AG04450 (cell line): ENCODE measurements at regions not wholly inside any gene's neighbourhood (a gene's known extent, or its start where the extent isn't known, plus 50 kb on each side); places are given as distances from the start of the nearest gene placed in this dataset.

Experiments used
- CTCF ChIA-PET: fragments of 300-600, 350-600 bp; formaldehyde crosslinking; extraction: SDS; loops from one replicate; lab custom pipeline; 2022; ENCODE audit warnings: antibody characterized with exemption, inconsistent platforms; lab: Charles Lee
- POLR2A ChIA-PET: fragments of 350-600 bp; formaldehyde crosslinking; extraction: SDS; loops from one replicate; lab custom pipeline; 2021; ENCODE audit warnings: antibody characterized with exemption, inconsistent platforms; lab: Yijun Ruan, JAX
- DNase-seq: peaks from one replicate; pipeline ENCODE4 v3.0.0-alpha.2; 2011; ENCODE audit warnings: low read depth, low spot score
- H3K27ac ChIP-seq: one replicate; pipeline ENCODE4 v1.5.1; 2012; ENCODE audit warnings: low read depth, low read length, control low read depth
- H3K27me3 ChIP-seq: one replicate; pipeline ENCODE4 v1.6.0; 2012; ENCODE audit warnings: low read length; ENCODE audit not compliant: control insufficient read depth, insufficient read depth
- H3K4me3 ChIP-seq: 2 replicates; pipeline ENCODE4 v1.5.1; 2011; ENCODE audit warnings: mild to moderate bottlenecking, low read depth, low read length, control low read depth
- H3K9me3 ChIP-seq: 2 replicates; pipeline ENCODE4 v1.5.1; 2012; ENCODE audit warnings: low read length; ENCODE audit not compliant: control insufficient read depth, insufficient read depth
- TF ChIP-seq, protein P1 (sequence below): IDR thresholded peaks from 2 replicates; pipeline ENCODE4 v1.5.1; 2011; ENCODE audit warnings: low read depth, low read length, control low read depth, inconsistent platforms

DNA sequence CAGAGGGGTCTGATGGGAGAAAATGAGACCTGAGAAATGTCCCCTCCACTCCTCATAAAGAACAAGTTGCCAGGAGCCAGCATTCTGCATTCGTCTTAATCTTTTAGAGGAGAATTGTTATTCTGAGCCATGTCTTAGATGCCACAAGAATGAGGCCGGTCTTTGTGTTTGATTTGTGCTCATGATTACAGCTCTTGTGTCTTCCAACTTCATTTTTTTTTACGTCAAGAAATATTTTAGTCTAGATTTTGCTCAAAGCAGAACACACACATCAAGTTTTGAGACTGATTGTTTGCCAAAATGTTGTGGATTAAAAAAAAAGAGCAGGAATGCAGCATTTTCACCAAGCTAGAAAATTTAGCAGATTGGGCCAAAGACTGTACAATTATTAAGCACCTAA lies 130.6 kb upstream of the PITX2 start:
- CTCF ChIA-PET, result no interaction called here
- POLR2A ChIA-PET, result no interaction called here
- Histone ChIP-seq H3K27ac (no peak overlapping the region), H3K9me3 (no peaks in the 10 kb centered on the region), H3K27me3 (no peaks in the 10 kb centered on the region), H3K4me3 (no peak overlapping the region)
- TF ChIP-seq, protein P1, sequence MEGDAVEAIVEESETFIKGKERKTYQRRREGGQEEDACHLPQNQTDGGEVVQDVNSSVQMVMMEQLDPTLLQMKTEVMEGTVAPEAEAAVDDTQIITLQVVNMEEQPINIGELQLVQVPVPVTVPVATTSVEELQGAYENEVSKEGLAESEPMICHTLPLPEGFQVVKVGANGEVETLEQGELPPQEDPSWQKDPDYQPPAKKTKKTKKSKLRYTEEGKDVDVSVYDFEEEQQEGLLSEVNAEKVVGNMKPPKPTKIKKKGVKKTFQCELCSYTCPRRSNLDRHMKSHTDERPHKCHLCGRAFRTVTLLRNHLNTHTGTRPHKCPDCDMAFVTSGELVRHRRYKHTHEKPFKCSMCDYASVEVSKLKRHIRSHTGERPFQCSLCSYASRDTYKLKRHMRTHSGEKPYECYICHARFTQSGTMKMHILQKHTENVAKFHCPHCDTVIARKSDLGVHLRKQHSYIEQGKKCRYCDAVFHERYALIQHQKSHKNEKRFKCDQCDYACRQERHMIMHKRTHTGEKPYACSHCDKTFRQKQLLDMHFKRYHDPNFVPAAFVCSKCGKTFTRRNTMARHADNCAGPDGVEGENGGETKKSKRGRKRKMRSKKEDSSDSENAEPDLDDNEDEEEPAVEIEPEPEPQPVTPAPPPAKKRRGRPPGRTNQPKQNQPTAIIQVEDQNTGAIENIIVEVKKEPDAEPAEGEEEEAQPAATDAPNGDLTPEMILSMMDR, result no peak
- no peak for DNase-seq

DNA sequence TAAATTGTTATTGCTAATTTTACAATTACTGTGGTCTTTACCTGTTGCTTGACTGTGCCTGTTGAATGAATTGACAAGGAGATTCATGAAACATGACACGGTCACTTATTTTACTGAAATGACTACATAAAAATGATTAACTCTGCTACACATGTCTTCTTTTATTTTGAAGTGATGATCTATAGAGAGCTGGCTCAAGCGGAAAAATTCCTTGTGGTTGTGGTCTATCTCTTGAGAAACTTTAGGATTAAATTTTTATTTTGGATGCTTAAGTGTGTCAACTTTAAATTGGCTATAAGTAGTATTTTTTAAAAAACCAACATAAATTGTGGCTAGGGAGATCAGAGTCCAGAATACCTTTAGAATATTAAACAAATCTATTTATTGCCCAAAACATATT lies 131.8 kb upstream of the PITX2 start:
- ChIA-PET POLR2A (no interaction called here), CTCF (no interaction called here)
- H3K4me3 ChIP-seq, result no peak overlapping the region
- H3K9me3 ChIP-seq, result no peaks in the 10 kb centered on the region
- H3K27me3 ChIP-seq, result no peaks in the 10 kb centered on the region
- TF ChIP-seq, protein P1, result no peak
- H3K27ac ChIP-seq, result no peak overlapping the region
- DNase-seq, result no peak

DNA sequence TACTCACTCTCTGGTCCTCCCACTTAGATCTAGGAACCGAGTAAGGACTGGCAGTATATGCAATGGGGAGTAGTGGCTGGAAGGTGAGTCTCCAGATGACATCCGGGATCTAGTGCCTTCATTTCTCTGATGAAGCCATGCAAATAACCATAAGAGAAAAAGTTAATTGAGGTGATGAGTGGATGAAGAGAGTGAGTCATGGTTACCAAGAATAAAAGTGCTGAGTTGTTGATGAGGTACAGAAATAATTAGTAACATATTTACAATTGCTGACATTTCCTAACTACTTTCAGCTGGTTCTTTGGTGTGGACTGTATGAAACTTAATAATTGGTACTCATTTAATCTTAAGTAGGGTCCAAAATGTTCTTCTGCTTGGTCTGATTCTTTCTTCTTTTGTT lies 146.7 kb upstream of the PITX2 start:
- ChIA-PET CTCF (interaction anchor here (0.6 kb wide), 1 partner anchor 9 kb away, joined by 3 read pairs; no protein-coding TSS in a partner anchor), POLR2A (no interaction called here)
- Histone ChIP-seq H3K27ac (no peak overlapping the region), H3K9me3 (no peaks in the 10 kb centered on the region), H3K4me3 (no peak overlapping the region), H3K27me3 (no peaks in the 10 kb centered on the region)
- TF ChIP-seq, protein P1, result no peak
- no peak for DNase-seq

DNA sequence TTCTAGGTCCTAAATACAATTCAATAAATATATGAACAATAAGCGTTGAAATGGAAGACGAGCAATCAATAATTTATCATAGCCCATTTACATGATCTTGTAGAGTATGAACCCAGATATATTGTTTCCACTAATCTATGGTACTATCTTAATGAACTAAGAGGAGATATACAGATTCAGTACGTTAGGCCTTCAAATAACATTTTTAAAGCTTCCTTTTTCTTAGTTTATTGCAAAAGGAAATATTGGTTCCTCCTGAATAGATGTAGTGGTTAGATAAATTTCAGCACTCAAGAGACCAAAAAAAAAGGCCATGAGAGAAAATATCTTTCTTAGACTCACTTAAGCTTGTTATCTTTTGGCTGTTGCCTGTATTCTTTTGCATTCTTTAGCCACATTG lies 147.5 kb upstream of the PITX2 start:
- TF ChIP-seq, protein P1, result no peak
- Histone ChIP-seq H3K27ac (no peak overlapping the region), H3K27me3 (no peaks in the 10 kb centered on the region), H3K9me3 (no peaks in the 10 kb centered on the region), H3K4me3 (no peak overlapping the region)
- no peak for DNase-seq
- ChIA-PET POLR2A (no interaction called here), CTCF (no interaction called here)

DNA sequence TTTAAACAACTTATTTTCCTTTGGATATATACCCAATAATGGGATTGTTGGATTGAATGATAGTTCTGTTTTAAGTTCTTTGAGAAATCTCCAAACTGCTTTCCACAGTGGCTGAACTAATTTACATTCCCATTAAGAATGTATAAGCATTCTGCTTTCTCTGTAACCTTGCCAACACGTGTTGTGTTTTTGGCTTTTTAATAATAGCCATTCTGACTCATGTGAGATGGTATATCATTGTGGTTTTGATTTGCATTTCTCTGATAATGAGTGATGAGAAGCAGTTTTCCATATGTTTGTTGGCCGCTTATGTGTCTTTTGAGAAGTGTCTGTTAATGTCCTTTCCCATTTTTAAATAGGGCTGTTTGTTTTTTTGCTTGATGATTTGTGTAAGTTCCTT lies 155.6 kb upstream of the PITX2 start:
- TF ChIP-seq, protein P1, result no peak
- H3K4me3 ChIP-seq, result no peak overlapping the region
- H3K27me3 ChIP-seq, result no peaks in the 10 kb centered on the region
- H3K9me3 ChIP-seq, result no peaks in the 10 kb centered on the region
- CTCF ChIA-PET, result interaction anchor here (1.2 kb wide), 1 partner anchor 9 kb away, joined by 3 read pairs; no protein-coding TSS in a partner anchor
- DNase-seq, result no peak
- H3K27ac ChIP-seq, result no peak overlapping the region
- POLR2A ChIA-PET, result no interaction called here
